Prostate gland (tissue), 2 donors: ENCODE measurements at regions not wholly inside any gene's neighbourhood (a gene's known extent, or its start where the extent isn't known, plus 50 kb on each side); places are given as distances from the start of the nearest gene placed in this dataset.

Experiments used
- CTCF ChIP-seq, 4 experiments: fragments of 200-600 bp in 2 of 4; fragments of 450-650 bp in 2 of 4; sonication (generic) in 2 of 4; IDR thresholded peaks; 1 replicate in 3 of 4; 2 replicates in 1 of 4; pipeline ENCODE4 v1.5.1; 2016 to 2019; ENCODE audit warnings: antibody characterized with exemption in 4 of 4, mild to moderate bottlenecking in 2 of 4, moderate library complexity in 2 of 4
- POLR2AphosphoS5 ChIP-seq: sonication (generic); formaldehyde crosslinking; IDR thresholded peaks from one replicate; pipeline ENCODE4 v1.6.1; 2017; ENCODE audit warnings: antibody characterized with exemption

- TF ChIP-seq CTCF (IDR thresholded peaks at IDR 0.05) = no peak
- no peak for TF ChIP-seq POLR2AphosphoS5
Measured at GRCh38 chr5:111667128-111667736, 89.8 kb downstream of the NREP start.
